ENCODE measurements at regions not wholly inside any gene's neighbourhood (a gene's known extent, or its start where the extent isn't known, plus 50 kb on each side); places are given as distances from the start of the nearest gene placed in this dataset.

DNA sequence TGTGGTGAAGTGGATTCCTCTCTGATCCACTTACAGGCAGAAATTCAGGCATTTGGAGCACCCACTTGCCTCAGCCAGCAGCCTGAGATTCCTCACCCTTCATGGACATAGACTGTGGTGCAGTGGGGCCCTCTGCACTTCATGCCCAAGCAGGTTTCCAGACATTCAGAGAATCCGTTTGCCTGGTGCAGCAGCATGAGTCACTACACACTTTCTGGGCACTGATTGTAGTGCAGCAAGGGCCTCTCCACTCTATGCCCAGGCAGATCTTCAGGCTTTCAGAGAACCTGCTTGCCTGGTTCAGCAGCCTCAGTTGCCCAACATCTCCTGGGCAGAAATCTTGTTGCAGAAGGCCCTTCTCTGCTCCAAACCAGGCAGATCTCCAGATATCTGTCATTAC lies 920.9 kb downstream of the SLITRK5 start:
- no peak for DNase-seq

DNA sequence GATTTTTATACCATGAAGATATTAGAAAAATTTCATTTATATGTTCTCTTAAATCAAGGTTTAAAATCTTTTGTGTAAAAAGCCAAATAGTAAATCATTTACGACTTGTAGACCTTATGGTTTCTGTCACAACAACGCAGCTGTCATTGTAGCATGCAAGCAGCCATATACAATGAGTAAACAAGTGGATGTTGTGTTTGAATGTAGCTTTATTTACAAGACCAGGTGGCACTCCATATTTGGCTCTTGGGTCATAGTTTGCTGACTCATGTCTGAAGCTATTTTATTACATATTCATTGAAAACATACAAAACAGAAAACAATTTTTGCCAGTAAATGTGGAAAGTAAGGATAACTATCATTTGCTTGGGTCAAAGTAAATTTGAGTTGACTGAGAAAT lies 930.8 kb downstream of the SLITRK5 start:
- no peak for DNase-seq

DNA sequence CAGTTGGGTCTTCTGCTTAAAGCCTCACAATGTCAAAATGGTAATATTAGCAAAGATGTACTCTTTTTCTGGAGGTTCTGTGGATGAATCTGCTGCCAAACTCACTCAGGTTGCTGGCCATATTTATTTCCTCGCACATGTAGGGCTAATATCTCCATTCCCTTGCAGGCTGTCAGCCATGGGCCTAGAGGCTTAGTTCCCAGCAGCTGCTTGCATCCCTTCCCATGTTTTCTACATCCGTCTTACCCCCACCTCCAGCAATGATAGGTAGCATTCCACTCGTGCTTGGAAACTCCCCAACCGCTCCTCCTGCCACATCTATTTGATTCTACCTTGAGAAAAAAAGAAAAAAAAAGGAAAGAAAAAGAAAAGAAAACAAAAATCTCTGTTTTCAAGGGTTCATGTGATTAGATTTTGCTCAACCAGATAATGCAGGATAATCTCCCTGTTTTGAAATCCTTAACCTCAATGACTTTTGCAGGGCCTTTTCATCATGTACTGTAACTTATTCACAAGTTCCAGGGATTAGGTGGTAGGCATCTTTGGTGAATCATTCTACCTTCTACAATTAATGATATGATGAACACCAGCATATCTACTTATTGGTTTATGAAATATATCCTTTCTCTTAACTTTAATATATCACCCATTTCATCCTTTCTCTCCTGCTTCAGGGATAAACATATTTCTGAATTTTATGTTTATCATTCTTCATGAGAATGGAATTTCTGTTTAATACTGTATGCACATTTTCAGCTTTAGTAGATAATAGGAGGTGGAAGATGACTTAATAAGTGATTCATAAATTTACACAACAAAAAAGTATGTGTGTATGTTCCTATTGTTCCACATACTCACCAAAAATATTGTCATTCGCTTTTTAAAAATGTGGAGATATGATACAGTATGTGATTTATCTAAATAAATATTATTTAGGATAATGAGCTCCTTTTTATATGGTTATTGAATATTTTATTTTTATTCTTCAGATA lies 931.9 kb downstream of the SLITRK5 start:
- no peak for DNase-seq

DNA sequence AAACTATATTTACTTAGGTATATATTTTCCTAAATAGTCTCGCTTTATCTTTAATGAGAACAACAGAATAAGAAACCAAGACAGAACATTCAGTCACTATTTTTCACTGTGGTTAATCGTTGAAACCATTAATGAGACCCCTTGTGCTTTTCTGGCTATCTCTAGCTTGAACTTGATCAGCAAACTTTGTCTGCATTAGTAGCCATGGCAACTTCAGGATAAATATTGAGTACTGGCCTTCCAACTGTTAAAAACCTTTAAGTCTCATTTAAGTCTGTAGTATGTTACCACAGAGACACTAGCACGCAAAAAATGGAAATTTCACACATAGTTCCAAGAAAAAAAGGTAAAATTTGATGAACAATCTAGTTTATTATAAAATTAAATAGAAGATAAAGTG lies 946.0 kb downstream of the SLITRK5 start:
- DNase-seq = peak in 1 of 3 donors; percentile 11

DNA sequence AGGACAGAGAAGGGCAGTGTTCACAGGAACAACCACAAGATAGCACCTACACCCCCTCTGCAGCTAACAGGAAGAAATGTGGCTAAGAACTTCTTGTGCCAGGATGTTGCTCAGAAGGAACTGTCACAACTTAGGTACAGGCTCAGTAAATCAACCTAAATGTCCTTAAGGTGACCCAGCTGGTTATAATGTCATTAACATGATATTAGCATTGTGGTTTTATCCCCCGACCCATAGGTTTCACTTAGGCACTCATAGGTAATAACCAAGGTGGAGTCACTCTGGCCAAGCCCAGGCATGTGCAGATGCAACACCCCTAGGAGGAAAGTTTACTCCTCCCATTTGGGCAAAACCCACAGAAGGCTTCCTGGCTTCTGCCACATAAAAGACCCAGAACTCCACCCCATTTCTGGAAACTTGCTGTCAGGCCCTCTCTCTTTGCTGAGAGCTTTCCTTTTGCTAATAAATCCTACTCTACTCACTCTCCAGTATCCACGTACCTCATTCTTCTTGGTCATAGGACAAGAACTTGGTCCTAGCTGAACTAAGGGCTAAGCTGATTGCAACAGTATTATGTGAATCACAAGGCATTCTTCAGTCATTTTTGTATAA lies 951.3 kb downstream of the SLITRK5 start:
- DNase-seq = no peak

DNA sequence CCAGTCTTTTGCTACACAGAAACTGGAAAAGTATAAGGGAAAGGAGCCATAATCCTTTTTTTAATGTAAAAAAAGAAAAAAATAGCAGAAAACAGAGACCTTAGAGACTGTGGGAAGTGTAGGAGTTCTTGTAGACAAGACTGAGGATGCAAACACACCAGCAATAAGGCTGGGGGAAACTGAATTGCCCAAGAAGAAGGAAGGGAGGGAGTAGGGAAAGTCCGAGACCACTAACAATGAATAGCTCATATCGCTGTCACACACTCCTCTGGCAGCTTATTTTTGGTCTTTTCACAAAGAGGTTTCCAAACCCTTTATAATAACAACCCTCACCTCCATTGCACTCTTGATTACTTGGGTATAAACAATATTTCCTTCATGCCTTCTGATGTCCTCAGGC lies 952.0 kb downstream of the SLITRK5 start:
- no peak for DNase-seq

DNA sequence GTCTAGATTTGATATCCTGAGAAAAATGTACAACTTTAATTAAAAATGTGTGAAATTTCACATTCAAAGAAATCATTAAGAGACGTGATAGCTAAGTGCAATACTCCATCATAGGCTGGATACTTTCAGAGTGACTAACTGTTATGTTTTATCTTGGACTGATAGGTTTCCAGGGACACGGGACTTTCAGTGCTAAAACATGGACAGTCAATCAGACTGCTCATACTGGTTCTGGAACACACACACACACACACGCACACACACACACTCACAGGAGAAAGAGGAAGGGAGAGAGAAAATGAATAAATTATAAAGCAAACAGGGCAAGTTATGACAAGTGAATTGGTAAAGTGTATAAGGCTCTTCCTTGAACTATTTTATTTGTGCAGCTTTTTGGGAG lies 955.9 kb downstream of the SLITRK5 start:
- no peak for DNase-seq

DNA sequence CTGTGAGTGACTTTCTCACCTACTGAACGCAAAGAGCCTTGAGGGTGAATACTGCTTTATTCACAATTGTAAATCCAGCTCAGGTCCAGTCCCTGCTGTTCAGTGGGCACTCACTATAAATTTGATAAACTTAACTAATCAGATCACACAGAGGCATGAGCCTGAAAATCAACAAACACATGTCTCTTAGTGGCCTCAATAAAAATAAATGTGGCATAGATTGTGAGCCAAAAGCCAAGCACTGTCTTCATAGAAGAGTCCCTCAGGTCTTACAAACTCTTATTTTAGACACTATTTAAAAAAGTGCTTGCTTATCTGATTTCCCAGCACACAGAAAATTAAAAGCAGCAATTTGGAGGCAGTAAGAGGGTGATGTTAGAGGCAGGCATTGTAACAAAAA lies 957.7 kb downstream of the SLITRK5 start:
- DNase-seq = no peak

DNA sequence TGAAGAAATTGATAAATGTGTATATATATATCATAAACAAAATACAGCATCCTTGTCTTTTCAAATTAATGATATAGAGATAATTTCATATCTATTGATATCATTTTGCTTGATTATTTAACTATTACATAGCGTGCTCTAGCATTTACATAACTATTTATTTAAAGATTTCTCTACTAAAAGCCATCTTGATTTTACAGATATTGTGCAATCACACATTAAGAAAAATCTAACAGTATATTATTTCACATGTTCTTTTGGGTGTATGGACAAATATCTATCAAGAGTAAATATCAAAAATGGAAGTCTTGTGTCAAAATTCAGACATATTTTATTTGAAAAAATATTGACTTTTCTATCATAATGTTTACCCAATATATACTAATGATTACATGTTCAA lies 966.8 kb downstream of the SLITRK5 start:
- DNase-seq = no peak

DNA sequence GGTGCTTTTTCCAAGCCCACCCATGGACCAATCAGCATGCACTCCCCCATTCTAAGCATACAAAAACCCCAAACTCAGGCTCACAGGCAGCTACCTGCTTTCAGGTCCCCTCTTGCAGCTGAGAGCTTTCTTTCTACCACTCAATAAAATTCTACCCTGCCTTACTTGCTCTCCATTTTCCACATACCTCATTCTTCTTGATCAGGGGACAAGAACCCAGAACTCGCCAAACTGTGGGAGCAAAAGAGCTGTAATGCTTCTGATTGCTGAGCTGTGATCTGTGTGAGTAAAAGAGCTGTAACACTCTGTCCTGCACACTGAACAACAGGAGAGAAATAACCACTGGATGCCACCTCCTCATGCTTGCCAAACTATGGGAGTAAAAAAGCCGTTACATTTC lies 972.1 kb downstream of the SLITRK5 start:
- no peak for DNase-seq

DNA sequence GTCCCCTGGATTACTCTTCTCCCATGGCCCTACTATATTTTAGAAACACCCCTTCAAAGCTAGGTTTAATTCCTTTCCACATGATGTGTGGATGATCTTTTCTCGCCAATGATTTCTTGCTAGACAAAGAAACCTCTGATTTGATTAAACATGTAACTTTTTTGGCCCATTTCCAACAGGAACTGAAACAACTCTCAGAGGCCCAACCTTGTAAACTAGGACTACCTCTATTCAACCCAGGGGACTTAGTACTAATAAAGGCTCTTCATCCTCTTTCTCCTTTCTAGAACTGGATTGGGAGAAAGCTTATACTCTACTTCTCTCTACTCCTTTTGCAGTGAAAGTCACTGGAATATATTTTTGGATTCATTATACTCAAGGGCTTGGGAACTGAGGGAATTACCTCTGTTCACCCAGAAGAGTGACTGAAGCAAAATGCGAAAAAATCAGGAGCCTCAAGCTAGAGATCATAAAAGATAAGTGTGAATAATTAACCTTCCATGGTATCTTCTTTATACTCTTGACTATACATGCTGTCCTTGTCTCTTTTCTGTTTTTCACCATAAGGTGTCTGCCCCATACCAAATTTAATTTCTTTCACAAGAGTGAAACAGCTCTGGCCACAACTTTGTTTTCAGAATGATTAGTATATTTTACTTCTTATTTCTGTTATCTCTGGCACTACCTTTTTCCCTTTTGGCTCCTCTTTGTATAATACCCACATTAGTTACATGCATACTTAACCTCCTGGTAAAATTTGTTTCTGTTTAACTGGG lies 977.6 kb downstream of the SLITRK5 start:
- DNase-seq = no peak

DNA sequence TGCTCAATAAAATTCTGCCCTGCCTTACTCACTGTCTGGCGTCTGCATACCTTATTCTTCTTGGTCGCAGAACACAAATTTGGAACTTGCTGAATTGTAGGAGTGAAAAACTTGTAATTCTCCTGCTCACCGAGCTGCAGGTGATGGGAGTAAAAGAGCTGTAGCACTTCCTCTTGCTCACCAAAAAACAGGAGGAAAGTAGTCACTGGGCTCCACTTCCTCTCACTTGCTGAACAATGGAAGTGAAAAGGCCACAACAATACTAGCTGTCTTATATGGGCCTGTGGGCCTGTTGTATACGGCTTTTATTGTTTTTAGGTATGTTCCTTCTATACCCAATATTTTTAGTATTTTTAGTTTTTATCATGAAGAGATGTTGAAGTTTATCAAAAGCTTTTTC lies 978.7 kb downstream of the SLITRK5 start:
- DNase-seq = no peak

DNA sequence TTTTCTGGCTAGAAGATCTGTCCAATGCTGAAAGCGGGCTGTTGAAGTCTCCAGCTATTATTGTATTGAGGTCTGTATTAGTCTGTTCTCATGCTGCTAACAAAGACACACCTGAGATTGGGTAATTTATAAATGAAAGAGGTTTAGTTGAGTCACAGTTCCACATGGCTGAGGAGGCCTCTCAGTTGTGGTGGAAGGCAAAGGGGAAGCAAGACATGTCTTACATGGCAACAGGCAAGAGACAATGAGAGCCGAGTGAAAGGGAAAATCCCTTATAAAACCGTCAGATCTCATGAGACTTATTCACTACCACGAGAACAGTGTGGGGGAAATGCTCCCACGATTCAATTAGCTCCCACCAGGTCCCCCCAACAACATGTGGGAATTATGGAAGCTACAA lies 980.4 kb downstream of the SLITRK5 start:
- DNase-seq = no peak

DNA sequence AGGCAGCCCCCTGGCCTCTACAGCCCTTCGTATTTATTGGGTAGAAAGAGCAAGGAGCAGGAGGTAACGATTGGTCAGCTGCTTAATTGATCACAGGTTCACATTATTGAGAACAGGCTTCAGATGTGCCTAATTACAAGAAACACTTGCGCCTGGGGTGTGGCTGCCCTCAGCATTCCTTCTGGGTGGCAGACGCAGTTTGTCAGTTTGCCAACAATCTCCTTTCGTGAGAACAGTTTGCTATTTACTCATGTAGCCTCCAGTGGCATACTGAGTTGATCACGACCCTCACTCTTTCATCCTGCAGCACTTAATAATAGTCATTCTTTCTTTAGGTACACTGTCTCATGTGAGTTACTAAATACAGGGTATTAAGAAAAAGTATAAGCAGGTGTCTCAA lies 985.6 kb downstream of the SLITRK5 start:
- DNase-seq = peak in 1 of 3 donors; percentile 7

DNA sequence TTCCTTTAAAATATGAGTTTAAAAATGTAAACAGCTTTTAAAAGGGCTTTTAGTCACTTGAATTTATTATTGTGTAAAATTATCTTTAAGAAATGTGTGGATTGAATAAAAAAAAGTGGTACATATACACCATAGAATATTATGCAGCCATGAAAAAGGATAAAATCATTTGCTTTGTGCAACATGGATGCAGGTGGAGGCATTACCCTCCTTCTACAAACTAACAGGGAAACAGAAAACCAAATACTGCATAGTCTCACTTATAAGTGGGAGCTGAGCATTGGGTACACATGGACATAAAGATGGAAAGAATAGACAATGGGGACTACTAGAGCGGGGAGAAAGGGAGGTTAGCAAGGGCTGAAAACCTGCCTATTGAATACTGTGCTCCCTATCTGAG lies 999.3 kb downstream of the SLITRK5 start:
- no peak for DNase-seq

DNA sequence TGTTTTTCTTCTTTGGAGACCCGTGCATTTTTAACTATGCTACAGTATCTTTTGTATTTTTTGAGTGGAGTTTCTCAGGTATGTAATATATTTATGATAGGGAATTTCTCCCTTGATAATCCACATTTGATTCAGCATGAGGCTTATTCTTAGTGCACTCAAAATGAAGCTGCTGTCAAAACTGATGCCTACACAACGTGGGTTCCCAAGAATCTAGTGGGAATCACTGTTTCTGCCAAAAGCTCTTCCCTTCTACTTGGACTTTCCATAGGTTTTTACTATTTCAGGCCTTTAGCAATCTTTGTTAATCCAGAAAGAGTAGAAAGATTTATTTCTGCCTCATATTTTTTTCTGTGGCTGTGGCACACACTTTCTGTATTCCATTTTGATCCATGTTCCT lies 1003.7 kb downstream of the SLITRK5 start:
- DNase-seq = no peak

DNA sequence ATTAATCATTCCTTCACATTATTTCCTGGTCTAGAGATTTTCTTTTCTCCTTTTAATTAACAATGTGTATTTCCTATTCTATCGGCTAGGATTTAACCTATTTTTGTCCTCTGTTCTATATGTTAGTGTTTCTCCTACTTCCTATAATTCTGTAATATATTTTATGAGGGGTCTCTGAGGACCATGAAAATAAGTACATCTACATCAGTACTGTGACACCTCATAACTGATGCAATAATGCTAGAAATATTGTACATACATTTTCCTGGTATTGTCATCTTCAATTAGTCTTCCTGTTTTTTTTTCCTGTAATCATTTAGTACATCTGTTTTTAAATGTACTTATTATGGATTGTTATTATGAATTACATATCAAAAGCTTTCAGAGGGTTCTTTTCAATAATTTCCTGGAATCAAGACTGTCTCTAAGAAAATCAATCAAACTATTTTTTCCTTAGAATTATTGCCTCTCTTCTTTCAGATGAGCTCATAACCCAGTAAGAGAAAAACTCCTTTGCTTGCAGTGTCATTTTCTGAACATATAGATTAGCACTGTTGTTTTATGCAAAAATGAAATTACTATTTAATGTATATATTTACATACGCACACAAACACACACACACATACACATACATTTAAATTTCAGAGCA lies 1004.3 kb downstream of the SLITRK5 start:
- DNase-seq = no peak

DNA sequence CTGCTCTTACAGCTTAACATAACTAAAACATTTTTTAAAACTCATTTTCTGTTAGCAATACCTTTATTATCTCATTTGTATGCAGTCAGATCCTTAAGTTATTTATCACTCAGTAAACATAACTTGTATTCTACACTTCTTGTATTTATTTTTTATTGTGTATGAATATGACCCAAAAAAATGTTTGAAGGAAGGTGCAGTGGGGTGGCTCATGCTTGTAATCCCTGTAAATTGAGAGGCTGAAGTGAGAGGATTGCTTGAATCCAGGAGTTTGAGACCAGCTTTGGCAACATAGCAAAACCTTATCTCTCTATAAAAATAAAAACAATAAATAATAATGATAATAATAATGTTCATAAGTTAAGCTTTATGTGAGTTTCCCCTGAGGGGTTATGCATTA lies 1004.8 kb downstream of the SLITRK5 start:
- no peak for DNase-seq

DNA sequence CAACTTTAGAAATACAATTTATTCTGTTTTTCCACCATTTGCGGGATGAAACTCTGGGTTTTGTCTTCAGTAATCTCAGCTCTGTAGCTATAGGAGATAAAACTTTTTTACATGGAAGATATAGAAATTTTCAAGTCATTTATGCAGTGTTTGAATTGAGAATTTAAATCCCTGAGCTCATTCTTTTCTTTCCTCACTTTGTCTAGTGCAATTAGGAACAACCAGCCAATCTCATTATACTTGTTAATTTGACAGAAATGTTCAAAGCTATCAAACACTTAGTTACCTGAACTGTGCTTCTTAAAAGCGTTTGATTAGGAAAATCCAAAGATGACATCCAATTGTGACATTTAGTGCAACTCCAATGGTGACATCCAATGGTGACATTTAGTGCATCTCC lies 1014.3 kb downstream of the SLITRK5 start:
- DNase-seq = no peak

DNA sequence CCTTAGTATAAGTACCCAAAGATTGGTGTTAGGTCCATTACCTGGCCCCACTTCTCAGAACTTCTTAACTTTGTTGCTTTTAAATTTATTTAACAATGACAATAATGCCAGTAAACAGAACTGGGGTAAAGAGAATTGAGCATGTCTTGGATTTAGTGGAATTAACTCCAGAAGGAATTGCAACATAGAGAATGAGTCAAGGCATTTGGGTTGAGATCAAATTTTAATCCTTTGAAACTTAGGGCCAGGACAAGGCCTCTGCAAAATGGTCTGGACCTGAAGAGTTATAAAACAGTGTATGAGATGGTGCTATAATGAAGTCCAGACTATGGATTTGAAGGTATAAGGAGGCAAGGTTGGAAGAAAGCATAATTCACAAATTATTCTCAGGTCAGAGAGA lies 1030.4 kb downstream of the SLITRK5 start:
- DNase-seq = peak in 2 of 3 donors; percentile 13 to 44

DNA sequence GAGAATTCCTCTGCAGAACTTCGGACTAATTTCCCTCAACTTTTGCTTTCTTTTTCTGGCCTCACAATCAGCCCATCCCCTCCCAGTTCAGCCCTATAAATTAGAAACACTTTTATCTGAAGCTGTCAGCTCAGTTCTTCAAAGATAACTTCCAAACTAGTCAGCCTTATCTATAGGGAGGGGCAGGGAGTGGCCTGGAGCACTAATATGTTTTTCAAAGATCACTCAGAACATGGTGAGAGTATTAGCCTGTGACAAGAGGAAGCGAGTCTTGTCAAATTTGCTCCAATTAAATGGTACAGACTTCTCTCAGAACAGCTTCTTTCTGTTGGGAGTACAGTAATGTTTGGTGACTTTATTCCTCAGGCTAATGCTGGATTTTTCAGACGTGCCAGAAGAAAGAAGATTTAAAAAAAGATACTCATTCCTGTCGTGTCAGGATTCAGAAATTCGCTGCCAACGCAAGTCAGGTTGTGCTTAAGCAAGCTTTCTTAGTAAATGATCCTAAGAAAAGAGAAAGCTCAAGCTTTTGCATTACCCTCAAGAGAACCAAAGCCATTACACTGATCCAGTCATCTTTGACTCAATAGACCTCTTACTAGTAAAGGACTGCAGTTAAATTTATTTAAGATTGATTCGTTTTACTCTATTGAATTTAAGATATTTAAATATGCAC lies 1033.6 kb downstream of the SLITRK5 start:
- no peak for DNase-seq

DNA sequence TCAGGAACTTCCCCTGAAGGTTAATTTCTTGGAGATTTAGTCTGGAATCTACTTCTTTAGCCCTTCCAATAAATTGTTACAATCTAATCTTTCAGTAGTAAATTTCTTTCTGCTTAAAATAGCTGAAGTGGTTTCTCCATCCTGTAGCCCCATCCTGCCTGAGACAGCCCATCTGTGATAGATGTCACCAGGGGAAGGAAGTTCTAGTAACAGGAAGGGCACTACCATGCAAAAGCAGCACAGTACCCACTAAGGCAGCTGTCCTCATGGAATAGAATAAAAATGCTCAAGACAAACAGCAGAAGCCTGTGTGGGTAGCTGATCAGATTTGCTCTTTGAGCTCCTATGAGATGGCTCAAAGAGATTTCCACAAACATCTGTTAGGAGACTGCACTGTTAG lies 1036.5 kb downstream of the SLITRK5 start:
- no peak for DNase-seq
